ENCODE measurements at regions not wholly inside any gene's neighbourhood (a gene's known extent, or its start where the extent isn't known, plus 50 kb on each side); places are given as distances from the start of the nearest gene placed in this dataset.

GRCh38 chr15:31245756-31246155, 80.9 kb upstream of the KLF13 start:
- no peak for DNase-seq

- no peak for DNase-seq
These were observed 79.2 kb upstream of the KLF13 start for GRCh38 chr15:31247404-31247803.

DNA sequence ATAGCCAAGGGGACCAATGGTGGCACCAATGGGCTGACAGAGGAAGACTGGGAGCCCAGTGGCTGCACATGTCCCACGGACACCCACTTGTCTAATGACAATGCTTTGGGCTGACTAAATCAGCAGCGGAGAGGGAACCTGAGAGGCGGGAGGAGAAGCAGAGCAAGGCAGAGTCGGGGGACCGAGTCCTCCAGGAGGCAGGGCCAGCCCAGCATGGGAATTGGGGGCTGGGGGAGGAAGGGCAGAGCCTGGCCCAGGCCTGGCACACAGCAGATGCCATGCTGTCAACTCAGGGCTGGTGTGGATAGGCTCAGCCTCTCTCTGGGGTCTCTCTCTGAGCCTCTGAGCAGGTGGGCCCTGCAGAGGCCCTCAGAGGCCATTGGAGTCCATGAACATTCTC, 78.4 kb upstream of the KLF13 start:
- no peak for DNase-seq

- DNase-seq = no peak
These were observed 77.7 kb upstream of the KLF13 start for GRCh38 chr15:31248951-31249350.

DNA sequence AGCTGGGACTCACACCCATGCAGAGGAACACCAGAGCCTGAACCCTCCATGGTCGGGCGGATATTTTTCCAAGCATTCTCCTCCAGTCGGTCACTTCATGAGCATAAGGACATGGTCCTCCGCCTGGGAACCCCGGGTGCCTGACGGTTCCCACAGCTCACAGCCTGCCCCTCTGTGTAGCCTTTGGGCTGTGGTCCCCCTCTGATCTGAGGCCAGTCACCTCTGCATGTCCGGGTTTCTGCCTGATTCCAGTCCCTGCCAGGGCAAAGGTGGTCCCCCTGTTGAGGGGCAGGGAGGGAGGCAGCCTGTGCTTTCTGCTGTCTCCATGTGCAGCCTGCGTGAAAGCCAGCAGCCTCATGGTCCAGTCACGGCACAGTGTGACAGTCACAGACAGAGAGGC, 76.6 kb upstream of the KLF13 start:
- DNase-seq = no peak

DNA sequence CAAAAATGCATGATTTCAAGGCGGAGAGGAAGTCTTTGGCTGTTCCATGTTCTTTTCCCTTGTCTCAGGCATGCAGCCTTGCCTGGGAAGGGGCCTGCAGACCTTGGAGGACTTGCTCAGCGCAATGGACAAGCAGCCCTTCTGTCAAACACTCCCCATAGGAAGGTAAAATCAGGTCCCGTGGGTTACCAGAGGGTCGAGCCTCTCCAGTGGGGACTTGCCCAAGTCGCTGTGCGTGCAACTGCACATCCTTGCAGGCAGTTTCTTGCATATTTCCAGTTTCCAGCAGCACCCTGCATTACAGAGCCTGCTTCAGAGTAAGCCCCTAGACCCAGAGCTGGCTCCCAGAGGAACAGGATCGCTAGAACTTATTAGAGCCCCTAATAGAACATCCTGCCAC, 75.5 kb upstream of the KLF13 start:
- no peak for DNase-seq

DNA sequence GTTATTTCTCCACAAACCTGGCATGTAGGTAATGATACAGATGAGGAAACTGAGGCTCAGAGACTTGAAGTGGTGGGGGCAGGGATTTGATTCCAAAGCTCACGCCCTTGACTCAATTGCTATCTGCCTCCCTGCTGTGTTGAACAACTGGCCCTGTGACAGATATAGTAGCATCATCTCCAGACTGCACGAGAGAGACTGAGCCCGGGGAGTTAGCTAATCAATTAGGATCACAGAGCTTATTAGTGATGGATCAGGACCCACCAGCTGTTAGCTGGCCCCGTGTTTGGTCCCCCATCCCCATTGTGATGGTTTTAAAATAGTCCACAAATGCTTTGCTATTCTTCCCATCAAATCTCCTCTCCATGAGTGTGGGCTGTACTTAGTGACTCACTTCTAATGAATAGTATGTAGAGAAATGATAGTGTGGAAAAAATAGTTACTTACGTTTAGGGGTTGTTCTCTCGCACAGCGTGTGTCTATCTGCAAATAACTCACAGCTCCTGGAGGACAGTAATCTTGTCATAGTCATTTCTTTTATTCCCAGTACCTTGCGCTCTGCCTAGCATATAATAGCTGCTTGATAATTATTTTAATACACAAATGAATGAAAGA, 74.4 kb upstream of the KLF13 start:
- DNase-seq = no peak

GRCh38 chr15:31254431-31255175, 72.0 kb upstream of the KLF13 start:
- DNase-seq = no peak

GRCh38 chr15:31255176-31255510, 71.5 kb upstream of the KLF13 start:
- DNase-seq = no peak

DNA sequence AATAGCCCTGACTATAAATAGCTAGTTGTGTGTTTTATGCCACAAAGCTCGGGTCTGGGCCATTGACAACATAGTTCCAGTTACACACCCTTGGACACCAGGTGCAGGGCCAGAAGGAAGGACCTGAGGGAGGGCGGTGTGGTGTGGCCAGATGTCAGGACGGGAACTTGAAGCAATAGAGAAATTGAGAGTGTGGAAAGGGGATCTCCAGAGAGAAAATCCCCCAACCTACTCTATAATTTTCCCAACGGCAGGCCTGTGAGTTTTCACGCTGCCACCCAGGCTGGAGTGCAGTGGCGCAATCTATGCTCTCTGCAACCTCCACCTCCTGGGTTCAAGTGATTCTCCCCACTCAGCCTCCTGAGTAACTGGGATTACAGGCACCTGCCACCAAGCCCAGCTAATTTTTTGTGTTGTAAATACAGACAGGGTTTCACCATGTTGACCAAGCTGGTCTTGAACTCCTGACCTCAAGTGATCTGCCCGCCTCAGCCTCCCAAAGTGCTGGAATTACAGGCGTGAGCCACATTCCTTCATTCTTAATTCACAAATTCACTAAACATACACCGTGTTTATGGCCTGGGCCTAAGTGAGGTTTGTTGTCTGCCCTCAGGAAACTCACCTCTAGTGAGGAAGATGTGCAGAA, 70.8 kb upstream of the KLF13 start:
- DNase-seq = no peak

DNA sequence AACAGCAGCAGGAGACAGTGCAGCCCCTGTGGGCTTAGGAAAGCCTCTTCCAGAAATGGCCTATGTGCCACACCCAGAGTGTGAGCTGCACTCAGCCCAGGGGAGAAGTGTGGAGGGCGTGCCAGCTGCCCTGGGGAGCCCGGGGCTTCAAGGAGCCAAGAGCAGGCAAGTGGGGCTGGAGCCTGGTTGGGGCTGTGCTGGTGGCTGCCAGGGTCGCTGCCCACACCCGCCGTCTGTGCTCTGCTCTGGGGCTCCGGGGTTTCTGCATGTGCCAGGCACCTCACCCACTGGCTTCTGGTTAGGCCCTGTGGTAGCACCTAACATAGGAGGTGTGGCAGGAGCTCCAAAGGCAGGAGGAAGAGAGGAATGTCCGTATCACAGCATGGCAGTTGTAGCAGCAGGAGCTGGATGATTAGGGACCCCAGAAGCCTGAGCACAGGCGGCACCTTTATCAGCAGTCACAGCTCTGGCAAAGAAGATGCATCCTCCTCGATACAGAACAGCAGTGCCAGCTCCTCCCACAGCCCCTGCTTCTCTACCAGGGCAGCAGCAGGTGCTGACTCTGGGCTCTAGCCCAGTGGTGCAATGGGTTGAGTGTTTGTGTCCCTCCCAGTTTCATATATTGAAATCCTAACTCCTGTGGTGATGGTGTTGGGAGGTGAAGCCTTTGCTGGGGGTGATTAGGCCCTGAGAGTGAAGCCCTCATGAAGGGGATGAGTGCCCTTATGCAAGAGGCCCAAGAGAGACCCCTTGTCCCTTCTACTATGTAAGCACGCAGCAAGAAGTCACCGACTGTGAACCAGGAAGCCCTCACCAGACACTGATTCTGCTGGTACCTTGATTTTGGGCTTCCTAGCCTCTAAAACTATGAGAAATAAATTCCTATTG, 70.0 kb upstream of the KLF13 start:
- no peak for DNase-seq

DNA sequence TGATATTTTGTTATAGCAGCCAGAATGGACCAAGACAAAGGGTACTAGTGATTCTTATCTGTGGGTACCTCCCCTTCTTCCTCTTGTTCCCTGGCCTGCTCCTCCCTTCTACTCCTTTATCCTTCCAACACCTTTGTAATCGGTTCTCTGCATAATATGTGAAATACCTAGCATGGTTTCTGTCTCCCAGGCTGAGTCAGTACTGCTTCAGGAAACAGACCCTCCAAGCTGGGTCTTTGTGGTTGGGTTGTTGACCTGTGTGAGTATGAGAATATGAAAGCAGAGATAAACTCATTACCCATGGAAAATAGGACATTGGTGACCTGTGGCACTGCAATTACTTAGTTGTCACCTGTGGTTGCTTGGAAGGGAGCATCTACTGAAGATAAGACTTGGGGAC, 69.3 kb upstream of the KLF13 start:
- DNase-seq = no peak

- DNase-seq = no peak
These were observed 68.4 kb upstream of the KLF13 start for GRCh38 chr15:31258260-31258659.

- DNase-seq = no peak
These were observed 66.9 kb upstream of the KLF13 start for GRCh38 chr15:31259562-31260252.

DNA sequence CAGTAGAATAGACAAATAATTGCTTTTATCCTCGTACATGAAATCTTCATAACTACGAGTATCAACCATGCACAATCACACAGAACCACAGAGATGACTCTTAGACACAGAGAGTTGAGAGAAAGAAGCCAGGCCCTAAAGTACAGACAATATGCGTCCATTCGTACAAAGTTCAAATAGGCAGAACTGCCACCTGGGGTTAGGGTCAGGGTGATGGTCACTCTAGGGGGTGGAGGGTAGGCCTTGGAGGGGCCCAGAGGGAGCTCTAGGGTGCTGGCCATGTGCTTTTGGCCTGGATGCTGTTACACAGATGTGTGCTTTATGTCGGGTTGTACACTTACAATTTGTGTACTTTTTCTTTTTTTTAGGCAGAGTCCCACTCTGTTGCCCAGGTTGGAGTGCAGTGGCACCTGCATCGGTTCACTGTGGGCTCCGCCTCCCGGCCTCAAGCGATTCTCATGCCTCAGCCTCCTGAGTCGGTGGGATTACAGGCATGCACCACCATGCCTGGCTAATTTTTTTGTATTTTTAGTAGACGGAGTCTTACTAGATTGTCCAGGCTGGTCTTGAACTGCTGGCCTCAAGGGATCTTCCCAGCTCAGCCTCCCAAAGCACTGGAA, 65.9 kb upstream of the KLF13 start:
- DNase-seq = no peak

GRCh38 chr15:31261266-31262142, 65.1 kb upstream of the KLF13 start:
- no peak for DNase-seq

DNA sequence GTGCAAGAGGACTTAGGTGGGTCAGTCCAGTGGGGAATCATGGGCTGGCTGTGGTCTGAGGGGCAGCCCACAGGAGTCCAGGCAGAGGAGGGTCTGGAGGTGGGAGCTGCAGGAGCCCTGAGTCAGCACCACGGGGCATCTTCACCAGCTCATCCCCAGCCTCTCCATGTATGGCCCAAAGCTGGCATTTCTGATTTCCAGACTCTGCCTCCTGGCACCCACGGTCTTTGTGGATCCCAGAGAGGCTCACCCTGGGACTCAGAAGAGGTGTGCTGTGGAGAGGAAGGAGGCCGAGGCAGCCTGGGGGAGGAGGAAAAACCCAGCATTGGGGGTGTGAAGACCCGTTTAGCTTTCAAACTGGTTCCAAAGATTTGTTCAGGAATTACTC, 64.5 kb upstream of the KLF13 start:
- DNase-seq = no peak

- DNase-seq = no peak
These were observed 63.5 kb upstream of the KLF13 start for GRCh38 chr15:31262901-31263671.

DNA sequence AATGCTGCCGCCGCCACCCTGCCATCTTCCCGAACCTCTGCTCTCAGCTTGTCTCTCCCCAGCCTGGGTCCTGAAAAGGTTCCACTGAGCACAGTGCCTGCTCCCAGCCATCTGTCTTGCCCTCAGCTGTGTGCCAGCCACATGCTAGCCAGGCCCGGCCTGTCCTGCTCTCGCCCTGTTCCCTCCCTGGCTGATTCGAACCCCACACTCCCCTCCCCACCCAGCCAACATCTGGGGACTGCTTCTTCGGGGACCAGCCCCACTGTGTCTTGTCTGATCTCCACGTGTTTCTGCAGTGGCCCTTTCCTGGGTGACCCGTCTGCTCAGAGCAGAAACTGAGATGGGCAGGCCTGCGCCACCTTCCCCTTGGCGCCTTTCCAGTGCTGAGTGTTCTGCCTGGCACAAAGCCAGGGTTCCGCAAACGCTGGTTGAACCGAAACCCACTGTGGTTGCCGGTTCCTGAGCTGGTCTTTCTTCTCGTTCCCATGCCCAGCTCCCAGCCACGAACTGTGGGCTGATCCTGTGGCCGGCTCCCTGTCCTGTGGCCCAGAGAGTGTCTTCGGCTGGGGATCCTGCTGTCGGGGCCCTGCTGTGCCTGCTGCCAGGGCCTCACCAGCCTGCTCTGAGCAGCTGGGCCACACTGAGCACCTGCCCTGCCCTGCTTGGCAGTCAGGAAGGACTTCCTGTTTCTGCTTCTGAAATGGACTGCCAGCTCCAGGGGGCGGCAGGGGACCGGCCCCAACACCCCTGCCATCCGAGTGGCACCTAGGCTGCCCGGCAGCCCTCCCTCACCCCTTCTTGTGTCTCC, 62.7 kb upstream of the KLF13 start:
- no peak for DNase-seq
